Uterus (tissue), 2 donors: ENCODE measurements at regions not wholly inside any gene's neighbourhood (a gene's known extent, or its start where the extent isn't known, plus 50 kb on each side); places are given as distances from the start of the nearest gene placed in this dataset.

Experiments
- CTCF ChIP-seq, 4 experiments: fragments of 200-600 bp in 2 of 4; fragments of 450-650 bp in 2 of 4; sonication (generic) in 2 of 4; IDR thresholded peaks; one replicate each; pipeline ENCODE4 v1.5.1; 2016 to 2019; ENCODE audit warnings: antibody characterized with exemption in 4 of 4, mild to moderate bottlenecking in 2 of 4, moderate library complexity in 1 of 4
- POLR2A ChIP-seq, 2 donors: fragments of 450-650 bp; IDR thresholded peaks; one replicate each; pipeline ENCODE4 v1.6.1; 2016; ENCODE audit warnings: antibody characterized with exemption in 2 of 2, mild to moderate bottlenecking in 1 of 2, moderate library complexity in 1 of 2

- no peak for TF ChIP-seq CTCF (IDR thresholded peaks at IDR 0.05)
- TF ChIP-seq POLR2A (IDR thresholded peaks at IDR 0.05), result no peak
Measured at GRCh38 chr18:50508228-50508627, 51.7 kb upstream of the MAPK4 start.
